ENCODE measurements at regions not wholly inside any gene's neighbourhood (a gene's known extent, or its start where the extent isn't known, plus 50 kb on each side); places are given as distances from the start of the nearest gene placed in this dataset.

- DNase-seq (ENCODE audit: low spot score) = no peak
Measured at GRCh38 chr15:97092656-97093055, 762.2 kb downstream of the NR2F2 start.

GRCh38 chr15:97096303-97096835 lies 765.9 kb downstream of the NR2F2 start:
- no peak for DNase-seq (ENCODE audit: low spot score)

- DNase-seq (ENCODE audit: low spot score) = no peak
Measured at GRCh38 chr15:97099040-97099439, 768.5 kb downstream of the NR2F2 start.

GRCh38 chr15:97101572-97101971 lies 771.1 kb downstream of the NR2F2 start:
- DNase-seq (ENCODE audit: low spot score) = no peak

- DNase-seq (ENCODE audit: low spot score) = no peak
Measured at GRCh38 chr15:97114900-97115760, 784.6 kb downstream of the NR2F2 start.

GRCh38 chr15:97115761-97116070 lies 785.2 kb downstream of the NR2F2 start:
- DNase-seq (ENCODE audit: low spot score) = no peak

- no peak for DNase-seq (ENCODE audit: low spot score)
Measured at GRCh38 chr15:97124790-97125189, 794.3 kb downstream of the NR2F2 start.

GRCh38 chr15:97126553-97127233 lies 796.2 kb downstream of the NR2F2 start:
- DNase-seq (ENCODE audit: low spot score) = peak; percentile 5

GRCh38 chr15:97129674-97130073 lies 799.2 kb downstream of the NR2F2 start:
- DNase-seq (ENCODE audit: low spot score) = no peak

GRCh38 chr15:97140216-97140615 lies 809.7 kb downstream of the NR2F2 start:
- no peak for DNase-seq (ENCODE audit: low spot score)

GRCh38 chr15:97141360-97141759 lies 810.9 kb downstream of the NR2F2 start:
- DNase-seq (ENCODE audit: low spot score) = no peak

GRCh38 chr15:97141871-97142270 lies 811.4 kb downstream of the NR2F2 start:
- no peak for DNase-seq (ENCODE audit: low spot score)

- DNase-seq (ENCODE audit: low spot score) = no peak
Measured at GRCh38 chr15:97143592-97144376, 813.3 kb downstream of the NR2F2 start.

GRCh38 chr15:97144377-97144711 lies 813.8 kb downstream of the NR2F2 start:
- no peak for DNase-seq (ENCODE audit: low spot score)

GRCh38 chr15:97146929-97147870 lies 813.3 kb upstream of the ARRDC4 start:
- no peak for DNase-seq (ENCODE audit: low spot score)

- no peak for DNase-seq (ENCODE audit: low spot score)
Measured at GRCh38 chr15:97153356-97153965, 807.0 kb upstream of the ARRDC4 start.

- DNase-seq (ENCODE audit: low spot score) = no peak
Measured at GRCh38 chr15:97156739-97157265, 803.7 kb upstream of the ARRDC4 start.

GRCh38 chr15:97162805-97163495 lies 797.6 kb upstream of the ARRDC4 start:
- no peak for DNase-seq (ENCODE audit: low spot score)

GRCh38 chr15:97165205-97165604 lies 795.3 kb upstream of the ARRDC4 start:
- DNase-seq (ENCODE audit: low spot score) = no peak

Measured in A172 (cell line).